NCI-H82 (cell line): ENCODE measurements at regions not wholly inside any gene's neighbourhood (a gene's known extent, or its start where the extent isn't known, plus 50 kb on each side); places are given as distances from the start of the nearest gene placed in this dataset.

Experiments used
- DNase-seq: peaks from one replicate; lab custom pipeline; 2025; lab: John Stamatoyannopoulos, UW

DNA sequence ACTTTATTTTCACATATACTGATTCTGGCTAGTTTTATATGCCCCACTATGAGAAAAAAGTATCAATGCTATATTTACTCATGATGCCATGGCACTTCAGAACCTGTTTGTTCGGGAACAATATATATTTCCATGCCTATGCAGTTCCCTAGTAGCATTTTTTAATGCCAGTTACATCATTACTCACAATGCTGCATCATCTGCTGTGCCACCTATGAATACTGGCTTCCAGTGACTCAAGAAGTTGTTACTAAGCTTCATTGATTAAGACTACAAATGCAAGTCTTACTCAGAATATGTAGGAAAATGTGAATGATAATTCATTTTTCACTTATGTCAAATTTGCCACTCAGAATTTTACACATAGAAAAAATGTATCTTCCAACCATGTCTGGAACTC lies 97.9 kb downstream of the MAFB start:
- no peak for DNase-seq

DNA sequence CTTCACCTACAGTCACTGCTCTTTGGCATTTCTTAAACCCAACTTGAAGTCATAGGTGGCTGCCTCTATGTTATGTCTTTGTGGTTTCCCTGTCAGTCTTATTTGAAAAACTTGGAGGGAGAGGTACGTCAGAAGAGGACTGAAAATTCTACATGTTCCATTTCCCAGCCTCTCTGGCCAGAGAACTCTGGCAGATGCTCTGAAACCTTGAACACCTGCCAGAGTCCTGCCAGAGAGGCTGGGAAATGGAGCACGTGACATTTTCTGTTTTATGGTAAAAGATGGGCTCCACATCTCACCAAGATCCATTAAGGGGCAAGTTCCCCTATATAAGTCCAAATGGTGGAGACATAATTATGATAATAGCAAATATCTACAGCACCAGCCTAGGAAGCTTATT lies 99.5 kb downstream of the MAFB start:
- no peak for DNase-seq

DNA sequence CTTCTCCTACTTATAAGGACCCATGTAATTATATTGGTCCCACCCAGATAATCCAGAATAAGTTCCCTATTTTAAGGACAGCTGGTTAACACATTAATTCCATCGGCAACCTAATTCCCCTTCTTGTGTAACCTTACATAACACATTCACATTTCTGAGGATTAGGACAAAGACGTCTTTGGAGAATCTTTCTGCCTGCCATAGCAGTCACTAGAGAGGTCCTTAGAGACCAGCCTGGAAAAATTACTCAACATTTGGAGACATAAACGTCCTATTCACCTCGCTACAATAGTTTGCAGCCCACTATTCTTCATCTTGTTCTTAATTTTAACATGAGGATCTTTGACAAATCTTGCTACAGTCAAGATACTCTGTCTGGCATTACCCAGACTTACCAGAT lies 100.1 kb downstream of the MAFB start:
- peak; percentile 6 for DNase-seq

DNA sequence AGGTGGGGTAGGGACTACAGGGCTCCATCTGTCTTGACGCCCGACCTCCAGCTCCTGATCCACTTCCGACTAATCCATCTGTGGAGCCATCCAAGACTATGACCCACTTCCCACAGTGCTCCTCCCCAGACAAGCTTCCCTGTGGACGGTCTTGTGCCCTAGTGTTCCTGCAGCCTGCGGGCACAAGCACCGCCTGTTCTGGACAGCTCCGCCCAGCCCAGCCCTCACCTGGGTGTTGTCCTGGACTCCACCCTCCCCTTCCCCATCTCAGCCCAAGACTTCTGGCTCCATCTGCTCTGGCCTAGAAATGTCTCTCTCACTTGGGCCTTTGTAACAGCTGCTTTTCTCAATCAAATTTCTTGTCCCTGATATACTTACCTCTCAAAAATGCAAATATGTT lies 102.0 kb downstream of the MAFB start:
- no peak for DNase-seq

DNA sequence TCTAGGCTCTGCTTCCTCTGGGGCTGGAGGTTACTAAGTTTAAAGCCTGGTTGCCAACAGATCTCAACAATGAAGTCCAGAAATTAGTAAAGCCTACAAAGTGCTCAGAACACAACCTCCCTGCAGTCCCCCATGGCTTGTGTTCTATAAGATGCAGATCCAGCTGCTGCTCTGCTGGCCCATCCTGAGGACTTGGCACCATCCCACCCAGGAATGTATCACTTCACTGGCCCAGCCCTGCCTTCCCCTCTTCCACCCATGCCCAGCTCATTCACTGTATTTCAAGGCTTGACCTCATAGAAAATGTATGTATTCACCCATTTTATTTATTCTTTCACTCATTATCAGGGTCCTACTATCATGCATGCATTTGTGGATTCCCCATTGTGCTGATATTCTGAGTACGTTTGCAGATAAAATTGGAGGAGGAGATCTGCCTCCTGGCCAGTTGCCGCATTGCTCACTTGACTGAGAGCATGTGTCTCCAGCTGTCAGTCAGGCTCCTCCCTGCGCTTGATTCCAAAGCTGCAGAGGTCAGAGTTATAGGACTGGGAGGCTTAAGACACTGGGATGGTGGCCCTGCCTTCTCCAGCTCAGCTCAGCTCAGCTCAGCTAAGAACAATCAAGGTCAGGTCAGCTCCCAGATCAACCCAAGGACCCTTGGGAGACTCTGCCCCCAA lies 104.8 kb downstream of the MAFB start:
- peak; percentile 15 for DNase-seq

DNA sequence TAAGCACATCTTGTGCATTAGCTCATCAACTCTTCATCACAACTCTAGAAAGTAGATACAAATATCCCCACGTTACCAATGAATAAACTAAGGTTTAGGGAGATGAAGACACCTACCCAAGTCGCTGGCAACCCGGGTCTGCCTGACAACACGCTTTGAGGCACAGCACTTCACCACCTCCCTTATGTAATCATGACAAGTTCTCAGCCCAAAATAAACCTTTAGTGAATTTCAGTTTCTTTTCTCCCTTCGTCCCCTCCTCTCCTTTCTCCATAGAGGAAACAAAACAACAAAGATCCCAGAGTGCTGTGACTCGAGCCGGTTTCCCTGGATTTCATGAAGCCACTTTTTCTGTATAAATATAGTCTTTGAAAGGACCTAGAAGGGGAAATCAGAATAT lies 105.4 kb downstream of the MAFB start:
- no peak for DNase-seq

DNA sequence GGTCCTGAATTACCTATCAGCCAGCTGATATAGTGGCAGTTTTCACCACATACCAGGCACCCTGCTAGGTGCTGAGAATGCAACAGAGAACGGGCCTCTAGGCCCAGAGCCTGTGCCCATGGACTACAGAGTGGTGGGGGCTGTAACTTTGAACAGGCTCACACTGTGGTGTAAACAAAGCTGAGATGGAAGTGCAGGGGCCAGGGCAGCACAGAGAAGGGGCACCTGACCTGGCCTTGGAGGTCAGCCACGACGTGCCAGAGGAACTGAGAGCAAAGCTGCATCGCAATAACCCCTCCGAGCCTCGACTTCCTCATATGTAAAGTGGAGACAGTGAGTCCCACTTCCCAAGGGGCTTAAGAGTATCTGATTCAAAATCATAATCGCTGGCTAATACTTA lies 105.8 kb downstream of the MAFB start:
- DNase-seq: no peak

DNA sequence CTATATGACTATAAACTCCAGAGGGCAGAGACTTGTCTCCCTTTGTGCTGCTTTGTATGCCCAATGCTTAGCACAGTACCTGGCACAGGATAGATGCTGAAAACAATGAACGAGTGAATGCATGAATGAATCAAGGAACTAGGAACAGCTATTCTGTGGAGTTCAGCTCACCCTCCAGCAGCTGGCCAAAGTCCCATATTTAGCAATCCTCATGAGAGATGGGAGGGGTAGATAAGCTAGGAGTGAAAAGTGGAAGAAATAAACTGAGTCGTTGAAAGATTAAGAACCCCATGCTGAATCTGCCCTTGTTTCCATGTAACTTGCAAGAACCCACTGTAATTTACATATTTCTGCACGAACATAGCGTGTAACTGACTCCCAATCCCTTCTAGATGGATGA lies 106.5 kb downstream of the MAFB start:
- DNase-seq: no peak

DNA sequence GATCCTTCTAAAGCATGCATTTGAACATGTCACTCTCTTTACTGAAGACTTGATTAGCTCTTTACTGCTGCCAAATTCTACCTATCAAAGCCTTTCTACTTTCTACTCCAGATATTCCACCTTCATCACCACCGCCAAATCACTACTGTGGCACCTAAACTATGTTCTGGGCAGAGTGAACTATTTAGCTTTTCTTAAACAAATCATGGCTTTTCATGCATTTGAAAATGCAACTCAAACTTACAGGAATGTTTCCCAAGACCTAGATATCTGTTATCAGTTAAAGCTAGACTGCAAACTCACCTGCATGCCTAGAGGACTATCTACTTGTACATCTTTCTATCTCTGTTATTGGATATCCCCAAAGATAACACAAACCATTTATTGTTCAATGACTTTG lies 109.3 kb downstream of the MAFB start:
- DNase-seq: no peak

DNA sequence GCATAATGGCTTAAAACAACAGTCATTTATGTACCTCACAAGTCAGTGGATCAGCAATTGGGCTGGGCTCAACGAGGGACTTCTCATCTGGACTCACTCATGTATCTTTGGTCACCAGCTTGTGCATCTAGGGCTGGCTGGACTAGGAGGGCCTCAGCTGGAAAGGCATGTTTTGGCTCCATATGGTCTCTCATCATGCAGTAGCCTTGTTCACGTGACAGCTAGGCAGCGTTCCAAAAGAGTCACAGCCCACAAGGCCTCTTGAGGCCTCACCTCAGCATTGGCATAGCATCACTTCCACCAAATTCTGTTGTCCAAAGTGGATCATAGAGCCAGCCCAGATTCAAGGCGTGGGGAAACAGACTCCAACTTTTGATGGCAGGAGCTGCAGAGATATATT lies 110.1 kb downstream of the MAFB start:
- DNase-seq: no peak

DNA sequence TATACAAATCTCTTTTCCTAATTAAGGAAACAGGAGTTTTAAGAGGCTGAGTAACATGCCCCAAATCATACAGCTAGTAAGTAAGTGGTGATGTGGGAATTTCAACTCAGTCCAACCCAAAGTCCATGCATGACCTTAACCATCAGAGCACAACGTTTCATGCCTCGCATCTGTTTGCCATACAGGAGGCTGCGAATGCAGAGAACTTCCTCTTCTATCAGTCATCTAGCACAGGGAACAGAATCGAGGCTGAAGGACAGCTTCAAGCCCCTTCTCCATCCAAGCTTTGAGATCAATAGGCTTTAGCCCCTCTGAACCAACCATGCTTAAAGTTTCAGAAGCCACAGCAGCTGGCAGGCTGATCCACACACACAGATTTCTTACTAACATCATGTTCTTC lies 113.2 kb downstream of the MAFB start:
- no peak for DNase-seq

DNA sequence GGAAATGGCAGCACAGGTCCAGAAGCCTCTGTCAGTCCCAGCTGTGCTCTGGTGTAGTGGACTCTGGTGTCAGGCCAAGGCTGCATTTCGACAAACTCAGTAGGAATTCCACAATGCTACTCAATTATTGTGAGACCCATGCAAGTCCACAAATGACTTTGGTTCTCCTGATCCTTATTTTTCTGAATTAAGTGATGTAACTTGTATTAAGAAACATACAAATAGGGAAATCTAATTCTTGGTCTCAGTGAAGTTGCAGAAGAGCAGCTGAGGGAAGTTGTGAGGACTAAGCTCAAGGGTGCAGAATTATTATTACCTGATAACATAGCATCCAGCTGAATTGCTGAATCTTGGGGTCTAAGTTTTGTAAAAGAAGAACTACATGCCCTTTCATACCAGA lies 116.8 kb downstream of the MAFB start:
- no peak for DNase-seq

DNA sequence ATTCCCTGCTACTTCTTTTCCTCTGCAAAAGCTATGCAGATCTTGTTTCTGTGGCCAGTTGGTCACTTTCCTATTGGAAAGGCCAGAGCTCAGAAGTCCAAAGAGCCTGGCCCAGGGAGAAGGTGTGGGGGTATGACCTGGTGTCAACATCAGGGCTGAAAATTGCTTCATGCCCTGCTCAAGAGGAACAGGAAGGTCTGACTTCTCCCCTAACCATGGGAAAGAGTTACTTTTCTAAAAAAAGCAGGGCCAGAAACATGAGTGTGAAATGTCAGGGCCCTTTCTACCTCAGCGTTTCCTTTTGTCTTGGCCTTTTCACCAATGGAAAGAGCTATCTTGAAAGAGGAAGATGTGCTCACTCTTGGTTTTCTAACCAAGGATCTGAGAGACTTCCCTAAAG lies 117.4 kb downstream of the MAFB start:
- DNase-seq: no peak

DNA sequence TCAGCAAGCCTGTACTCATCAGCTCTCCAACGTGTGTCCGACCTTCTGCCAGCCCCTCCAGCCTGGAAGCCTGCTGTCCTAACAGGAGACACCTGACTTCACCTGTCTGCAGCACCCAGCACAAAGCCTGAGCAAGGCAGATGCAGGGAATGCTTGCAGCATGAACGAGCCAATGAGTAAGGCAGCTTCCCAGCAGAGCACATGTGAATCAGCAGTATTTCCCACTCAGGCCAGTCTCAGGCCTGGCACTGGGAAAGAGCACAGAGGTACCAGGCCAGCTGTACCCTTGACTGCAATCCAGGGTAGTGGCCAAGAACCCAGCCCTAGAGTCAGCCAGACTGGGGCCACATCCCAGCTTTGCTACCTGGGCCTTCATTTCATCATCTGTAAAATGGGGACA lies 120.8 kb downstream of the MAFB start:
- DNase-seq: no peak

DNA sequence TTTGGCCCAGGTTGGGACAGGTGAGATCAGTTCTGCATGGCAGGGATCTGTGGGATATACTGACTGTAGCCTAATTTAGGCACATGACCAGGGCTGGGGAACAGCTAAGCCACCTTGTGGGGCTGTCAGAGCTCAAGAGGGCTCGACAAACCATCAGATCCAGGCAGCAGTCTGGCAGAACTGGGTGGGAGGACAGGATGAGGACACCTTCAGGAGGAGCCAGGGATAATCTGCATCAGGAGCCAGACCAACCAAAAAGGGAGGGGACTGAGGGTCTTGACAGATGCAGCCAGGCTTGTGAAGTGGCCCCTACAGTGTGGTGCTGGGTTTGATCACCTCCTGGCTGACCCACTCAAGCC lies 123.4 kb downstream of the MAFB start:
- DNase-seq: peak; percentile 15

DNA sequence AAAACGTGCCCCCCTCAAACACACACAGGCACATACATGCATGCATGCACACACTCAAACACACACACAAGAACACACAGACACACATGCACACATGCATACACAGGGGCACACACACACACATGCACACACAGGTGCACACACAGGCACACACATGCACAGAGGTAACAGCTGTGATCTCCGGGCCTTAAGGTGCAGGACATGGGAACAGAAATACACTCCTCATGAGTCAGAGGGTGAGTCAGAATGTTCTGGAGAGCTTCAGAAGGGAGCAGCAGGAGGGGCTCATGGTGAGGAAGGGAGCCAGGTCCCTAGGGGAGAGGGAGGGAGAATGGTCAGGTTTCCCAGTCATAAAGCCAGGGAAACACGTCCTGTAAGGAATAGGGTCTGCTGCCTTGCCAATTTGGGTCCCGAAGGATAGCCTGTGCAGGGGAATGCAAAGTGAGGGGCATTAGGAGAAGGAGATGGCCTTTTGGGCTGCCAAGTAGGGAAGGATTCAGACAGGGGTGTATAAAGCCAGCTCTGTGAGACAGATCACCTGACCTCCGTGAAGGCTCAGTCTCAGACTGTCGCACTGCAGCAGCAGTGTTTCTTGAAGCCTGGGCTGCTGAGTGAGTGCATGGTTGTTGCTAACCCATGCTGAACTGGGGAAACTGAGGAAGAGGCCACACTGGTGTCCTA lies 123.9 kb downstream of the MAFB start:
- no peak for DNase-seq

DNA sequence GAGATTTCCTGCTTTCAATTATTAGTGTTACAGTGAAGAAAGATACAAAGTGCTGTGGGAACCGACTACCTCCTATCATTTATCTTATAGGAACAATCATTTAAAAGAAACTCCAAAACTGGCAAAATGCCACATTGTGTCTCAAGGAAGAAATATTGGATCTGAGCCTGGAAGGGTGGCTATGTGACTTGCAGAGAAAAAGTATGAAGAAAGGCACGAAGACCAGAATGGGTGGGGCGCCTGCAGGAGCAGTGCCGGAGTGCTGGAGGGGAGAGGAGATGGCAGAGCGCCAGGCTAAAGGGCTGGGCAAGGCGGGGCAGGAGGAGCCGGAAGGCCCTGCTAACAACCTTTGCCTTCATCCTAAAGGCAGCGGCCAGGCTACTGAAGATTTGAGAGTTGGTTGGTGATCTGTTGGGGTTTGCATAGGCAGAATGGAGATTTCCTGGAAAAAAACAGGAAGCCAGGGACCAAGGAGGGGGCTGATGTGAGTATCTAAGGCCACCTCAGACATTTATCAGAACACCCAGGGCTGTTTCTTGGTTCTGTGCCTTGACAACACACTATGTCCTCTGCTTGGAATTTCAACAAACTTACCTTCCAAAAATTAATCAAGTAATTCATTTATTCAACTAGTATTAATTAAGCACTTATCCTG lies 125.6 kb downstream of the MAFB start:
- DNase-seq: no peak

DNA sequence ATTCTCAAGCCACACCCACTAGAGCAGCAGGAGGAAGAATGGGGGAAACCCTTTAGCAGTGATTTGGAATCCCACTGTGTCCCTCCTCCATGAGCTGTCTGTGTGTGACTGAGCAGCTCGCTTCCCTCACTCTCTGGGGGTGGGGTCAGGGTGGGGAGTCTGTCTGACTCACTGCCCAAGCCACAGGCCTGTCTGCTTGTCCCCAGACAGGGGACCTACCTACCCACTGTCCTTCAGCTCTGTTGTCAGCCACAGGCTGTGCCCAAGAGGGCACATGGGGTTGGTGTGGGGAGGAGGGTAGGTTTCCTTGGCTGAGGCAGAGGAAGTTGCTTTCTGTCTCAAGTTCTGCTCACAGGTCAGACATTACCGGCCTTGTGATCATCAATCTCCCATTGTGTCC lies 127.0 kb downstream of the MAFB start:
- DNase-seq: no peak

DNA sequence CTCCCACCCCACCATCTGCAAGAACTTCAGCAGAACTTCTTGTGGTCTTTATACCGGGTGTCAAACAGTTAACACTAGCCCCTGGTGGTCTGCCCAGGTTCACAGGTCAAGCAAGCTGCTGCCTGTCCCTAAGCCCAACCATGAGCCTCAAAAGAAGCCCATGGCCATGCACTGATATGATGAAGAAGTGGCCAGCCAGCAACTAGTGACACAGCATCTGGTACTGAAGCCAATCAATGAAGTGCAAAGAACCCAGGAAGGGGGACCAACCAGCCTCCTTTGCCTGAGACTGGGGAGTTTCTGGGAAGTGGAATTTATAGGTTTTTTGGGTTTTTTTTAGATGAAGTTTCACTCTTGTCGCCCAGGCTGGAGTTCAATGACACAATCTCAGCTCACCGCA lies 127.8 kb downstream of the MAFB start:
- DNase-seq: no peak

DNA sequence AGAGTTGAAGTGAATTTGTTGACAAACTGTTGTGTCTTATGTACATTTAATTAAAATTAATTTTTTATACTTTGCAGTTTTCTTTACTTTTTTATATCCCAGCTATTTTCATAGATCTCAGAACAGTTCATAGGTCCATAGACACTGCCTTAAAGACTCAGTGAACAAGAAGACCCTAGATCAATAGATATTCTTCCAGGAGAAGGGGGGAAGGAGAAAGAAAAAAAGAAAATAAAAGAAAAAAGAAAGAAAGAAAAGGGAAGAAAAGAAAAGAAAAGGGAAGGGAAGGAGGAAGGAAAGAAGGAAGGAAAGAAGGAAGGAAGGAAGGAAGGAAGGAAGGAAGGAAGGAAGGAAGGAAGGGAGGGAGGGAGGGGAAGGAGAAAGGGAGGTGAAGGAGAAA lies 130.8 kb downstream of the MAFB start:
- DNase-seq: no peak

DNA sequence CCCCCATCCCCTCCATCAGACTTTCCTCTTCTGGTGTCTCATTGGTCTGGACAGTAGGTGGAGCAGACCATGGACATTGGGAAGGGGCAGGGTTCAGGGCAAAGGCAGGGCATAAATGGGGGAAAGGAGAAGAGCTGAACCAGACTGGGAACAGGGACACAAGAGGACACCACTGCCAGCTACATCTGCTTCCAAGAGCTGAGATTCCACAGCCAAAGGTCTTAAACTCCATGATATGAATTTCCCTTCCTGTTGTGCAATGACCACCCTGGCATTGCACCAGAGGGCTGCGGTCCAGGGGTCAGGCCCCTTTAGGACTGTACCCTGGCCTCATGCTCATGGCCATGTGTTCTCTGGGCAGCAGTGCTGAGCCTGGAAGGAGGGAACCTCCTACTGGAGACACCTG lies 137.9 kb downstream of the MAFB start:
- no peak for DNase-seq

DNA sequence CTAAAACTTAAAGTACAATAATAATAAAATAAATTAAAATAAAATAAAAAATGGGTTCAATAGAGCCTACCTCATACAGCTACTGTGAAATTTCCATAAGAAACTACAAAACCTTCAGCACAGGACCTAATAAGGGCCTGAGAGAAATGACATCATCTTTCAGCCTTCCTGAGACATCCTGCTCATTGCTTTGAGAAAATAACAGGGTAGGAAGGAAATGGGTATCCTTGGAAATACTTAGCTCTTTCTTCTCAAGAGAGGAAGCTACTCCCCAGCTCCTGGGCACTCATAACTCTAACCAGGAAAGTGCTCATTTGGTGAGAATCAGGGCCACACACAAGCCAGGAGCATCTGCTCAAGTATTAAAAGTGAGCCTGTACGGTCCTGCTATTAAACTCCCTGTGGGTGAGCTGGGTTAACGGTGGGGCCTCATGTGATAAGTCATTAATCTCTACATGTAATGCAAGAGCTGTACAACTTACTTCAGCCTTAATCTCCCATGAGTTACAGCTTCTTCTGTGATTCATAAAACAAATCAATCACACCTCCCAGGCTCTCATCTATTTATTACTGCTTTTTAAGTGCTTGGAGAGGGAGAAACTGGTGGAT lies 141.4 kb downstream of the MAFB start:
- DNase-seq: peak; percentile 54

DNA sequence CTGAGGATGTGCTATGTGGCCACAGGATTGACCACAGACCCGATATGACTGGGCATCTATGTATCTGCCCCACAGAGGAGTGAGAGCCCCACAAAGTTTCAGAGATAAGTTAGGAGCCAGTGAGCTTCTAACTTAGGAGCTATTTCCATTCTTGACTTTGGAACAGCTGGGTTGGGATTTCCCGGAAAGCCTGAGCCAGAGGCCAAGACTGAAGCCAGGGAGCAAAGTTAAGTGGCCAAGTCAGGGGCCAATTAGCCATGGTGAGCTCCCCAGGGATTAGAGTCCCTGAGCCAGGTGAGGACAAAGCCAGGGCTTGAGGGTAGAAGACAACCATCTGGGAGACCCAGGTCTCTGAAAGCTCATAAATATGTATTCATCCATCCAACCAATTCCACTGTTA lies 143.6 kb downstream of the MAFB start:
- DNase-seq: no peak
